ENCODE measurements at regions not wholly inside any gene's neighbourhood (a gene's known extent, or its start where the extent isn't known, plus 50 kb on each side); places are given as distances from the start of the nearest gene placed in this dataset.

- Histone ChIP-seq H3K36me3 (no peaks in the 10 kb centered on the region), H3K4me3 (no peak overlapping the region), H3K4me1 (no peaks in the 10 kb centered on the region), H3K27ac (no peak overlapping the region), H3K9me3 (no peaks in the 10 kb centered on the region), H3K27me3 (no peaks in the 10 kb centered on the region)
- intact Hi-C loops (cut with DNase I; ENCODE audit: low total_unique reads), result no loop called here
- DNase-seq, result no peak
- TF ChIP-seq CTCF (IDR thresholded peaks at IDR 0.05), result no peak
These were observed 560.7 kb downstream of the DSC3 start for GRCh38 chr18:30481871-30482270.

GRCh38 chr18:30469091-30469490 lies 573.5 kb downstream of the DSC3 start:
- no peak overlapping the region for H3K27ac ChIP-seq
- H3K36me3 ChIP-seq, result no peaks in the 10 kb centered on the region
- intact Hi-C loops (cut with DNase I; ENCODE audit: low total_unique reads), result no loop called here
- no peak overlapping the region for H3K4me3 ChIP-seq
- H3K27me3 ChIP-seq, result no peaks in the 10 kb centered on the region
- no peaks in the 10 kb centered on the region for H3K9me3 ChIP-seq
- no peak for TF ChIP-seq CTCF (IDR thresholded peaks at IDR 0.05)
- no peaks in the 10 kb centered on the region for H3K4me1 ChIP-seq
- DNase-seq, result no peak

GRCh38 chr18:30465096-30465495 lies 577.4 kb downstream of the DSC3 start:
- Histone ChIP-seq H3K4me1 (no peaks in the 10 kb centered on the region), H3K27me3 (no peaks in the 10 kb centered on the region), H3K27ac (no peak overlapping the region), H3K36me3 (no peaks in the 10 kb centered on the region), H3K4me3 (no peak overlapping the region), H3K9me3 (no peaks in the 10 kb centered on the region)
- no peak for DNase-seq
- intact Hi-C loops (cut with DNase I; ENCODE audit: low total_unique reads), result no loop called here
- no peak for TF ChIP-seq CTCF (IDR thresholded peaks at IDR 0.05)

GRCh38 chr18:30457156-30457555 lies 585.4 kb downstream of the DSC3 start:
- no peak for DNase-seq
- intact Hi-C loops (cut with DNase I; ENCODE audit: low total_unique reads), result no loop called here
- Histone ChIP-seq H3K27ac (no peak overlapping the region), H3K9me3 (no peaks in the 10 kb centered on the region), H3K27me3 (no peaks in the 10 kb centered on the region), H3K4me3 (no peak overlapping the region), H3K4me1 (no peaks in the 10 kb centered on the region), H3K36me3 (no peaks in the 10 kb centered on the region)
- TF ChIP-seq CTCF (IDR thresholded peaks at IDR 0.05), result no peak

GRCh38 chr18:30455741-30456140 lies 586.8 kb downstream of the DSC3 start:
- intact Hi-C loops (cut with DNase I; ENCODE audit: low total_unique reads), result no loop called here
- Histone ChIP-seq H3K4me3 (no peak overlapping the region), H3K9me3 (no peaks in the 10 kb centered on the region), H3K36me3 (no peaks in the 10 kb centered on the region), H3K27ac (no peak overlapping the region), H3K27me3 (no peaks in the 10 kb centered on the region), H3K4me1 (no peaks in the 10 kb centered on the region)
- DNase-seq, result no peak
- TF ChIP-seq CTCF (IDR thresholded peaks at IDR 0.05), result no peak

- intact Hi-C loops (cut with DNase I; ENCODE audit: low total_unique reads), result no loop called here
- H3K27ac ChIP-seq, result no peak overlapping the region
- no peak overlapping the region for H3K4me3 ChIP-seq
- H3K27me3 ChIP-seq, result no peaks in the 10 kb centered on the region
- no peaks in the 10 kb centered on the region for H3K36me3 ChIP-seq
- DNase-seq, result no peak
- H3K9me3 ChIP-seq, result no peaks in the 10 kb centered on the region
- no peak for TF ChIP-seq CTCF (IDR thresholded peaks at IDR 0.05)
- H3K4me1 ChIP-seq, result no peaks in the 10 kb centered on the region
These were observed 587.6 kb downstream of the DSC3 start for GRCh38 chr18:30454920-30455319.

All from tibial artery (tissue), 4 donors.